ENCODE measurements at regions not wholly inside any gene's neighbourhood (a gene's known extent, or its start where the extent isn't known, plus 50 kb on each side); places are given as distances from the start of the nearest gene placed in this dataset.

DNA sequence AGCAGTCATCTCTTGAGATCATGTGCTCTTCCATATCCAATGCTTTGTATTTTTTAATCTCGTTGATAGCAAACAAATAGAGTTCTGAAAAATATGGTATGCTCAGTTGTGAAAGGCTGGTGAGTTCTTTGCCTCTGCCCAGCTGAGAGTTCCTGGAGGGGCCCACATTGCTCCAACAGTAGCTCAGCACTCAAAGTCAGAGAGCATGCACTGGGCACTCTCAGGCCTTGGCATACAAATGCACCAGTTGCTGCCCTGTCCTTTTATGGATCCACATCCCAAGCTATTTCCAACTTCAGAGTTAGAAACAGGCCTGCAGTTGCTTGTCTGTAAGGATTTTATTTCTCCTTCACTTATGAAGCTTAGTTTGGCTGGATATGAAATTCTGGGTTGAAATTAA lies 181.7 kb upstream of the CHRNA7 start:
- no peaks in the 10 kb centered on the region for H3K4me1 ChIP-seq (ENCODE audit: control insufficient read depth, extremely low read depth, insufficient read depth, low read length)
- H2AFZ ChIP-seq (ENCODE audit: low read length): no peak overlapping the region
- no peaks in the 10 kb centered on the region for H3K9me3 ChIP-seq (ENCODE audit: control insufficient read depth, insufficient read depth, low read depth, low read length)
- DNase-seq (ENCODE audit: low read depth in 2 of 2): no peak
- H3K27ac ChIP-seq (ENCODE audit: insufficient read depth, low read length): no peak overlapping the region
- no peaks in the 10 kb centered on the region for H3K36me3 ChIP-seq (ENCODE audit: control insufficient read depth, insufficient read depth, low read length)
- H4K20me1 ChIP-seq (ENCODE audit: control insufficient read depth, extremely low read depth, insufficient read depth, low read length): no peaks in the 10 kb centered on the region
- TF ChIP-seq, protein P1, sequence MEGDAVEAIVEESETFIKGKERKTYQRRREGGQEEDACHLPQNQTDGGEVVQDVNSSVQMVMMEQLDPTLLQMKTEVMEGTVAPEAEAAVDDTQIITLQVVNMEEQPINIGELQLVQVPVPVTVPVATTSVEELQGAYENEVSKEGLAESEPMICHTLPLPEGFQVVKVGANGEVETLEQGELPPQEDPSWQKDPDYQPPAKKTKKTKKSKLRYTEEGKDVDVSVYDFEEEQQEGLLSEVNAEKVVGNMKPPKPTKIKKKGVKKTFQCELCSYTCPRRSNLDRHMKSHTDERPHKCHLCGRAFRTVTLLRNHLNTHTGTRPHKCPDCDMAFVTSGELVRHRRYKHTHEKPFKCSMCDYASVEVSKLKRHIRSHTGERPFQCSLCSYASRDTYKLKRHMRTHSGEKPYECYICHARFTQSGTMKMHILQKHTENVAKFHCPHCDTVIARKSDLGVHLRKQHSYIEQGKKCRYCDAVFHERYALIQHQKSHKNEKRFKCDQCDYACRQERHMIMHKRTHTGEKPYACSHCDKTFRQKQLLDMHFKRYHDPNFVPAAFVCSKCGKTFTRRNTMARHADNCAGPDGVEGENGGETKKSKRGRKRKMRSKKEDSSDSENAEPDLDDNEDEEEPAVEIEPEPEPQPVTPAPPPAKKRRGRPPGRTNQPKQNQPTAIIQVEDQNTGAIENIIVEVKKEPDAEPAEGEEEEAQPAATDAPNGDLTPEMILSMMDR (conservative IDR thresholded peaks at IDR 0.05 in 1 of 2, IDR thresholded peaks at IDR 0.05 in 1 of 2; ENCODE audit: low read depth in 1 of 2, low read length in 2 of 2): no peak
- no peak for TF ChIP-seq EZH2 (IDR thresholded peaks at IDR 0.05; ENCODE audit: low read length, missing control alignments)
- H3K79me2 ChIP-seq (ENCODE audit: control insufficient read depth, insufficient read depth, low read length): no peaks in the 10 kb centered on the region
- H3K4me2 ChIP-seq (ENCODE audit: extremely low read depth, insufficient read depth, low read length): no peak overlapping the region
- no peak overlapping the region for H3K4me3 ChIP-seq (replicated peaks in 1 of 4; ENCODE audit: control extremely low read depth in 1 of 4, insufficient read depth in 1 of 4, low read depth in 3 of 4, low read length in 4 of 4)
- no peaks in the 10 kb centered on the region for H3K27me3 ChIP-seq (ENCODE audit: control insufficient read depth, insufficient read depth, low read length)
- no peak overlapping the region for H3K9ac ChIP-seq (ENCODE audit: insufficient read depth, low read length)

DNA sequence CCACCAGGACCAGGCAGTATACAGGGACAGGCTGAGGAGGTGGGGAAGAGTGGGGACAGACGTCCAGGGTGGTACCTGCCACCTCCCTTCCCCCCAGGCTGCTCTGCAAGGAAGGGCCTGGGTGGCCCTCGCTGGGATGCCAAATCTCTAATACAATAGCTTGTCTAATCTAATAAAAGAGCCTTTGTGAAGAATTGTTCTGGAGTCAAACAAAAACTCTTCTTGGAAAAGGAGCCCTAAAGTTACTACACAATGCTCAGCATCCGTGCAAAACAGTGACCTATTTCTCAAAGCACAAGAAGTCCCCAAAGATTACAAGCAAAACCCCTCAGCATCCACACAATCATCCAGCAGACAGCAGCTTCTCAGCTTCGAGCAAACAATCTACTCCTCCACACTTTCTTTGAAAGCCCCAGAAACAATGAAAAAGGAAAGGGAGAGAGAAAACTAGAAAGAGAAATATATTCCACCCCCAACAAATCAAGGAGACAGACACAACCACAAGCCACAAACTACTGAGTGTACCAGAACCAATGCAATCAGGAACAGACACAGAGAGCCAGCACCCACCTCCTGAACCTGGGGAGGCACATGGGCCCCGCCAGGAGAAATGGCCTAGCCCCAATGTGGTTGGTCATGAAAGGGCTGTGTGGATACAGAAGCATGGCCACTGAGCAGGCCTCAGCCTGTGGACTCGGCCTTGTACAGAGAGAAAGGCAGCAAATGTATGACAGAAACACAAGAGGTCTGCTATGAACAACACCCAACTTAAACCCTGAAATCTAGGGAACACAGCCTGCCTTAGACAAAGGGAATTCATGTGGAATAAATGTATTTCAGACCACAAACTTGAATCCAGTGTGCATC lies 177.1 kb upstream of the CHRNA7 start:
- Histone ChIP-seq H3K27me3 (ENCODE audit: control insufficient read depth, insufficient read depth, low read length) (no peaks in the 10 kb centered on the region), H3K4me3 (replicated peaks in 1 of 4; ENCODE audit: control extremely low read depth in 1 of 4, insufficient read depth in 1 of 4, low read depth in 3 of 4, low read length in 4 of 4) (no peak overlapping the region), H2AFZ (ENCODE audit: low read length) (no peak overlapping the region), H3K4me1 (ENCODE audit: control insufficient read depth, extremely low read depth, insufficient read depth, low read length) (no peaks in the 10 kb centered on the region), H3K9me3 (ENCODE audit: control insufficient read depth, insufficient read depth, low read depth, low read length) (no peaks in the 10 kb centered on the region), H3K4me2 (ENCODE audit: extremely low read depth, insufficient read depth, low read length) (no peak overlapping the region), H3K79me2 (ENCODE audit: control insufficient read depth, insufficient read depth, low read length) (no peaks in the 10 kb centered on the region), H3K27ac (ENCODE audit: insufficient read depth, low read length) (no peak overlapping the region), H4K20me1 (ENCODE audit: control insufficient read depth, extremely low read depth, insufficient read depth, low read length) (no peaks in the 10 kb centered on the region), H3K36me3 (ENCODE audit: control insufficient read depth, insufficient read depth, low read length) (no peaks in the 10 kb centered on the region), H3K9ac (ENCODE audit: insufficient read depth, low read length) (no peak overlapping the region)
- DNase-seq (ENCODE audit: low read depth in 2 of 2): no peak
- TF ChIP-seq, protein P1 (conservative IDR thresholded peaks at IDR 0.05 in 1 of 2, IDR thresholded peaks at IDR 0.05 in 1 of 2; ENCODE audit: low read depth in 1 of 2, low read length in 2 of 2): no peak
- TF ChIP-seq EZH2 (IDR thresholded peaks at IDR 0.05; ENCODE audit: low read length, missing control alignments): no peak

DNA sequence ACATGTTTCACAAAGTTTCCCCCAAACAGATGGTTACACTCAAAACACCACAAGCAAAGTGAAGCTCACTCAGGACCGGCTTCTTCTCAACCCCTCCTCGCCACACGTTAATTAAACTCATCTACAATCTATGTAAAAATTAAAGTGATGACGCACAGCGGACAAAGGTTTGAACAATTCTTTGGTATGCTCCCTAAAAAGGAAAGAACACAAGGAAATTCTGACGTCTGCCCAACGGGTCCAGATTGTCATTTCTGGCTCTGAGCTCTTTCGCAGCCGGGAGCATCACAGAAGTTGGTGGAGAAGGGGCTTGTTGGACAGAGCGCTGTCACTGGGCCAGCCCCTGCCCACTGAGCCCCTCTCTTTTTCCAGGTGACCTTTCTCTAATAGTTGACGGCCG lies 173.7 kb upstream of the CHRNA7 start:
- H3K27me3 ChIP-seq (ENCODE audit: control insufficient read depth, insufficient read depth, low read length): no peaks in the 10 kb centered on the region
- H3K4me3 ChIP-seq (replicated peaks in 1 of 4; ENCODE audit: control extremely low read depth in 1 of 4, insufficient read depth in 1 of 4, low read depth in 3 of 4, low read length in 4 of 4): no peak overlapping the region
- DNase-seq (ENCODE audit: low read depth in 2 of 2): no peak
- no peaks in the 10 kb centered on the region for H3K36me3 ChIP-seq (ENCODE audit: control insufficient read depth, insufficient read depth, low read length)
- no peak overlapping the region for H3K27ac ChIP-seq (ENCODE audit: insufficient read depth, low read length)
- H3K9me3 ChIP-seq (ENCODE audit: control insufficient read depth, insufficient read depth, low read depth, low read length): no peaks in the 10 kb centered on the region
- H3K4me2 ChIP-seq (ENCODE audit: extremely low read depth, insufficient read depth, low read length): no peak overlapping the region
- H3K79me2 ChIP-seq (ENCODE audit: control insufficient read depth, insufficient read depth, low read length): no peaks in the 10 kb centered on the region
- no peaks in the 10 kb centered on the region for H4K20me1 ChIP-seq (ENCODE audit: control insufficient read depth, extremely low read depth, insufficient read depth, low read length)
- H2AFZ ChIP-seq (ENCODE audit: low read length): no peak overlapping the region
- TF ChIP-seq EZH2 (IDR thresholded peaks at IDR 0.05; ENCODE audit: low read length, missing control alignments): no peak
- TF ChIP-seq, protein P1 (conservative IDR thresholded peaks at IDR 0.05 in 1 of 2, IDR thresholded peaks at IDR 0.05 in 1 of 2; ENCODE audit: low read depth in 1 of 2, low read length in 2 of 2): no peak
- H3K9ac ChIP-seq (ENCODE audit: insufficient read depth, low read length): no peak overlapping the region
- H3K4me1 ChIP-seq (ENCODE audit: control insufficient read depth, extremely low read depth, insufficient read depth, low read length): no peaks in the 10 kb centered on the region
